Spleen (tissue), 11 donors: ENCODE measurements at regions not wholly inside any gene's neighbourhood (a gene's known extent, or its start where the extent isn't known, plus 50 kb on each side); places are given as distances from the start of the nearest gene placed in this dataset.

Experiments
- DNase-seq: peaks from one replicate; pipeline ENCODE4 v3.0.0-alpha.2; 2020
- H3K27ac ChIP-seq, 8 donors: fragments of 200-600 bp; sonication (generic) in 7 of 8; 1 replicate in 4 of 8; 2 replicates in 4 of 8; pipeline versions ENCODE4 v1.5.0 to v1.8.0; 2016 to 2021; ENCODE audit warnings: inconsistent platforms in 4 of 8, mild to moderate bottlenecking in 4 of 8, moderate library complexity in 1 of 8
- H3K27me3 ChIP-seq, 7 donors: fragments of 200-600 bp; sonication (generic) in 6 of 7; replicated peaks in 1 of 7; 1 replicate in 4 of 7; 2 replicates in 3 of 7; pipeline versions ENCODE4 v1.5.0 to v1.8.0; 2016 to 2021; ENCODE audit warnings: inconsistent platforms in 3 of 7, mild to moderate bottlenecking in 1 of 7
- H3K36me3 ChIP-seq, 6 donors: fragments of 200-600 bp; sonication (generic) in 5 of 6; 1 replicate in 4 of 6; 2 replicates in 2 of 6; pipeline versions ENCODE4 v1.5.0 to v1.8.0; 2016 to 2021; ENCODE audit warnings: inconsistent platforms in 2 of 6
- H3K4me1 ChIP-seq, 6 donors: fragments of 200-600 bp; sonication (generic) in 5 of 6; 1 replicate in 3 of 6; 2 replicates in 3 of 6; pipeline versions ENCODE4 v1.5.0 to v1.8.0; 2016 to 2021; ENCODE audit warnings: inconsistent platforms in 3 of 6
- H3K4me3 ChIP-seq, 8 donors: fragments of 200-600 bp; sonication (generic) in 7 of 8; 1 replicate in 4 of 8; 2 replicates in 4 of 8; pipeline versions ENCODE4 v1.5.0 to v1.8.0; 2016 to 2021; ENCODE audit warnings: inconsistent platforms in 4 of 8, mild to moderate bottlenecking in 4 of 8, moderate library complexity in 2 of 8
- H3K9me3 ChIP-seq, 8 donors: fragments of 200-600 bp; sonication (generic) in 7 of 8; 1 replicate in 4 of 8; 2 replicates in 4 of 8; pipeline versions ENCODE4 v1.5.0 to v1.8.0; 2016 to 2021; ENCODE audit warnings: inconsistent platforms in 4 of 8
- CTCF ChIP-seq, 11 experiments: fragments of 200-600 bp in 7 of 11; fragments of 450-650 bp in 4 of 11; sonication (generic) in 4 of 11; IDR thresholded peaks in 8 of 11; conservative IDR thresholded peaks in 3 of 11; 1 replicate in 7 of 11; 2 replicates in 4 of 11; pipeline versions ENCODE4 v1.4.0 to v1.8.0; 2016 to 2021; ENCODE audit warnings: antibody characterized with exemption in 11 of 11, inconsistent platforms in 4 of 11, mild to moderate bottlenecking in 1 of 11
- POLR2A ChIP-seq, 3 donors: fragments of 450-650 bp; IDR thresholded peaks; one replicate each; pipeline ENCODE4 v1.5.1; 2017; ENCODE audit warnings: antibody characterized with exemption in 3 of 3, mild to moderate bottlenecking in 1 of 3
- POLR2AphosphoS5 ChIP-seq, 3 donors: sonication (generic); formaldehyde crosslinking; IDR thresholded peaks; one replicate each; pipeline ENCODE4 v1.5.1; 2017; ENCODE audit warnings: antibody characterized with exemption in 3 of 3
- WGBS, 5 donors: extraction: QIAGEN DNeasy Blood & Tissue Kit in 3 of 5; methylation state at CpG; one replicate each; pipeline versions ENCODE4 v1.1.5 to v1.1.7; 2013 to 2018; 5-methylcytosine and 5-hydroxymethylcytosine counted together
- intact Hi-C: fragments of 100-400 bp; cut with DNase I; formaldehyde crosslinking; loops from one replicate; pipeline ENCODE4 v1.15.0; 2023; ENCODE audit warnings: low total_unique reads
- donor health status: healthy with polysubstance abuse.
- donor health status: DM: no; HTN: no; CAD: no; lungs with moderate emphysema.
- donor health status: DM: no; HTN: no; CAD: no.
- donor health status: Bipolar disorder and iron deficiency.
- donor health status: healthy.
- donor health status: DM: no; HTN: no; CAD: no.
- donor health status: DM: yes; HTN: yes; CAD: no.

DNA sequence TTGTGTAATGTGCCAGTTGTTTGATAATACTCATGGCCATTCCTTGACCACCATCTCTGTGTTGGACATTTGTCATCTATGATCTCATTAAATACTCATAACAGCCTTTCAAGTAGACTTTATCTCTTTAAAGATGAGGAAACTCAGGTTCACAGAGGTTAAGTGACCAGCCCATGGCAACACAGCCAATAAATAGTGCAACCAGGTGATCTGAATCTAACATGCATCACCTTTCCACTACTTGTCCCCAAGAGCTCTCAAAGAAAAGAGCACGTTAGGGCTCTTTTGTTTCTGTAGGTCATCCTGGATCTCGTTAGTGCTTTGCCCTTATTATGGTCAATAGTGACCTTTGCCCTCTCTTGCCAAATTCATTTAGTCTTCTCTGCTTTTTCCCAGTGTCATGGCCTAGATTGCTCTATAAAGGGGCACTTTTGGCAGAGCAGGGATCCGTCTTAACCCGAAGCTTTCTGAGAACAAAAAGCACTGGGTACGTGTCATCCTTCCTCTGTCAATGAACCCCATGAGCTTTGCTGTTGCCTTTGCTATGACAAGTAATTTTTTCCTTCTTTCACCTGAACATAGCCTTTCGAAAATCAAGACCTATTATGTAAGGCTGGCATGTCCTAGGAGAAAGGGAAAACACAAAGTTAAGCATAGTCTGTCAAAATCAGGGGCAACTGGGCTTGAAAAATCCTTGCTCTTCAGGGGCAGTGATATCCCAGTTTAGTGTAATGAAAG, 88.0 kb upstream of the PLXNA2 start:
- 68 to 83% (median 76%) methylated on average over 6 of the region's 6 CpGs for WGBS, 5 donors
- no peak for DNase-seq
- Histone ChIP-seq H3K27ac (no peak overlapping the region), H3K9me3 (no peaks in the 10 kb centered on the region), H3K4me3 (no peak overlapping the region), H3K4me1 (no peaks in the 10 kb centered on the region), H3K36me3 (no peaks in the 10 kb centered on the region), H3K27me3 (peaks cover 0 to 32% (median 0%) of the 10 kb centered on the region in 7 donors)
- TF ChIP-seq POLR2AphosphoS5 (IDR thresholded peaks at IDR 0.05) (no peak), CTCF (IDR thresholded peaks at IDR 0.05 in 8 of 11, conservative IDR thresholded peaks at IDR 0.05 in 3 of 11) (no peak), POLR2A (IDR thresholded peaks at IDR 0.05) (no peak)
- intact Hi-C loops: no loop called here

DNA sequence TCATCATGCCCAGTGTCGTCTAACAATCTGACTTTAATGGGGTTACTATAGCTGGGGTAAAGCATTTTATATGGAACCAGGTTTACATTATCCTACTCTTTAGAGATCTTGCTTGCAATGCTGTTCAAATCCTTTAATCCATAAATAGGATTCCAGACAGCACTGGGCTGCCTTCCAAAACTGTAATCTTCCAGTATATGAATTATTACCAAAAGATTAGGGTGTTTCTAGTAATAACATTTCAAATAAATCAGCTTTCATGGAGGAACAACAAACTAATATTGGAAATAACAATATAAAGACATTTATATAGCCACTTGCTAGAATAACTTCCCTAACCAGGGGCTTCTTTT, 88.6 kb upstream of the PLXNA2 start:
- Histone ChIP-seq H3K27ac (no peak overlapping the region), H3K4me1 (no peaks in the 10 kb centered on the region), H3K36me3 (no peaks in the 10 kb centered on the region), H3K27me3 (peaks cover 0 to 37% (median 0%) of the 10 kb centered on the region in 7 donors), H3K9me3 (no peaks in the 10 kb centered on the region), H3K4me3 (no peak overlapping the region)
- DNase-seq: no peak
- WGBS, 5 donors: 69 to 94% (median 86%) methylated on average over 1 of the region's 1 CpG
- intact Hi-C loops: no loop called here
- TF ChIP-seq POLR2AphosphoS5 (IDR thresholded peaks at IDR 0.05) (no peak), POLR2A (IDR thresholded peaks at IDR 0.05) (no peak), CTCF (IDR thresholded peaks at IDR 0.05 in 8 of 11, conservative IDR thresholded peaks at IDR 0.05 in 3 of 11) (no peak)

- no peak for DNase-seq
- 83 to 95% (median 87%) methylated on average over 2 of the region's 2 CpGs for WGBS, 5 donors
- Histone ChIP-seq H3K36me3 (no peaks in the 10 kb centered on the region), H3K9me3 (no peaks in the 10 kb centered on the region), H3K4me3 (no peak overlapping the region), H3K27ac (no peak overlapping the region), H3K4me1 (no peaks in the 10 kb centered on the region), H3K27me3 (peaks cover 0 to 39% (median 0%) of the 10 kb centered on the region in 7 donors)
- intact Hi-C loops: no loop called here
- no peak for TF ChIP-seq POLR2AphosphoS5 (IDR thresholded peaks at IDR 0.05)
- TF ChIP-seq POLR2A (IDR thresholded peaks at IDR 0.05): no peak
- TF ChIP-seq CTCF (IDR thresholded peaks at IDR 0.05 in 8 of 11, conservative IDR thresholded peaks at IDR 0.05 in 3 of 11): no peak
Measured at GRCh38 chr1:208333676-208334075, 89.5 kb upstream of the PLXNA2 start.

DNA sequence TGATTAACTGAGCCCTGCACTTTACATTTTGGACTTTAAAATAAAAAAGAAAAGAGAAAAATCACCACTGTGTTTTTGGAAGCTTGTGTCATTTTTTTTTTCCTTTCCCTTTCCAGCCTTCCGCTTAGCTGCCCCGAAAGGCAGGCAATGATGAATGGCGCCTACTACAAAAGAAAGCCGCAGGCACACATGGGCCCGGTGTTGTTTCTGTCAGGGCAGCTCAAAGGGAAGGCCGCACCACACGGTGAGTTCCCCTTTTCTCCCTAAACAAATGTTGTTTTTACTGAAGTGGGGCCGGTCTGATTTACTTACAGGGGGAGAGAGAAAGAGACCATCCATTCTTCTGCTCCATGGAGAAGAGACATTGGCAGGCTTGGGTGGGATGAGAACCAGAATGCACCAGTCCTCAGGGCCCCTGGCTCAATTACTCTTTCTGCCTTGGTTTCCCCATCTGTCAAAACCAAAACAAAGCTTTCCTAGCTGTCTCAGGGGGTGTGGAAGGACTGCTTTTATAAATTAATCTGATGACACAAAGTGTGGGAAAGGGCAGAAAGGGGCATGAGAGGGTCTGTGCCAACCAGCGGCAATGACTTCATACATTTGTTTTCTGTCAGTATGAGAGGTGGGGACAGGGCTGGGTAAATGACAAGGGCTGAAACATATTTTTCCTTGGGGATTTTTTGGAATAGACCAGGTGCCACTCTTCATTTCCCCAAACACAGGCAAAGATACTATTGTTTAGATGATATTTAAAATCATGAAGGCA, 91.4 kb upstream of the PLXNA2 start:
- H3K27ac ChIP-seq: no peak overlapping the region
- no peak for DNase-seq
- TF ChIP-seq POLR2A (IDR thresholded peaks at IDR 0.05): no peak
- TF ChIP-seq CTCF (IDR thresholded peaks at IDR 0.05 in 8 of 11, conservative IDR thresholded peaks at IDR 0.05 in 3 of 11): no peak
- TF ChIP-seq POLR2AphosphoS5 (IDR thresholded peaks at IDR 0.05): no peak
- H3K36me3 ChIP-seq: no peaks in the 10 kb centered on the region
- peaks cover 0 to 25% (median 0%) of the 10 kb centered on the region in 7 donors for H3K27me3 ChIP-seq
- H3K9me3 ChIP-seq: no peaks in the 10 kb centered on the region
- no peak overlapping the region for H3K4me3 ChIP-seq
- H3K4me1 ChIP-seq: no peaks in the 10 kb centered on the region
- intact Hi-C loops: no loop called here
- WGBS, 5 donors: 36 to 56% (median 43%) methylated on average over 9 of the region's 9 CpGs
